DND-41 (cell line): ENCODE measurements at regions not wholly inside any gene's neighbourhood (a gene's known extent, or its start where the extent isn't known, plus 50 kb on each side); places are given as distances from the start of the nearest gene placed in this dataset.

Experiments used
- CTCF ChIP-seq: IDR thresholded peaks from 2 replicates; pipeline ENCODE4 v1.5.1; 2012; ENCODE audit warnings: borderline replicate concordance, low read length, moderate library complexity, mild to moderate bottlenecking; ENCODE audit not compliant: poor library complexity, severe bottlenecking; ENCODE audit errors: extremely low read depth
- EZH2 ChIP-seq: IDR thresholded peaks from 3 replicates; pipeline ENCODE4 v1.6.1; 2012; ENCODE audit warnings: borderline replicate concordance, low read depth, mild to moderate bottlenecking, moderate library complexity, low read length, inconsistent platforms; ENCODE audit not compliant: severe bottlenecking

GRCh38 chr2:162964513-162964912, 125.9 kb upstream of the KCNH7 start:
- TF ChIP-seq CTCF: no peak
- TF ChIP-seq EZH2: no peak
